RWPE2 (cell line): ENCODE measurements at regions not wholly inside any gene's neighbourhood (a gene's known extent, or its start where the extent isn't known, plus 50 kb on each side); places are given as distances from the start of the nearest gene placed in this dataset.

Experiments
- ATAC-seq: fragments of 200-7000 bp; cut with Tn5 transposase; 3 replicates; pipeline ENCODE4 v1.9.1; 2021; ENCODE audit warnings: low read depth
- DNase-seq: peaks from one replicate; pipeline ENCODE4 v3.0.0-alpha.2; 2020; ENCODE audit warnings: low spot score
- H3K27ac ChIP-seq: fragments of 450-650 bp; 2 replicates; pipeline ENCODE4 v1.5.1; 2017; ENCODE audit warnings: mild to moderate bottlenecking; ENCODE audit not compliant: poor library complexity, severe bottlenecking
- H3K27me3 ChIP-seq: fragments of 250-450 bp; sonication (Bioruptor Pico); 2 replicates; pipeline ENCODE4 v1.5.1; 2021; ENCODE audit warnings: mild to moderate bottlenecking, moderate library complexity; ENCODE audit not compliant: insufficient read depth, poor library complexity, severe bottlenecking
- H3K36me3 ChIP-seq: fragments of 250-450 bp; sonication (Bioruptor Pico); 2 replicates; pipeline ENCODE4 v1.5.1; 2020; ENCODE audit warnings: low read depth, mild to moderate bottlenecking, moderate library complexity
- H3K4me1 ChIP-seq: fragments of 250-450 bp; sonication (Bioruptor Pico); 2 replicates; pipeline ENCODE4 v1.5.1; 2021; ENCODE audit warnings: mild to moderate bottlenecking, moderate library complexity; ENCODE audit not compliant: insufficient read depth, poor library complexity, severe bottlenecking
- H3K4me3 ChIP-seq: fragments of 250-450 bp; sonication (Bioruptor Pico); 2 replicates; pipeline ENCODE4 v1.5.1; 2021; ENCODE audit warnings: mild to moderate bottlenecking, moderate library complexity; ENCODE audit not compliant: severe bottlenecking
- H3K9me3 ChIP-seq: fragments of 250-450 bp; sonication (Bioruptor Pico); 2 replicates; pipeline ENCODE4 v1.5.1; 2021; ENCODE audit warnings: mild to moderate bottlenecking, moderate library complexity; ENCODE audit not compliant: severe bottlenecking
- CTCF ChIP-seq: fragments of 450-650 bp; IDR thresholded peaks from one replicate; pipeline ENCODE4 v1.5.1; 2017; ENCODE audit warnings: mild to moderate bottlenecking, moderate library complexity; ENCODE audit not compliant: poor library complexity, severe bottlenecking

DNA sequence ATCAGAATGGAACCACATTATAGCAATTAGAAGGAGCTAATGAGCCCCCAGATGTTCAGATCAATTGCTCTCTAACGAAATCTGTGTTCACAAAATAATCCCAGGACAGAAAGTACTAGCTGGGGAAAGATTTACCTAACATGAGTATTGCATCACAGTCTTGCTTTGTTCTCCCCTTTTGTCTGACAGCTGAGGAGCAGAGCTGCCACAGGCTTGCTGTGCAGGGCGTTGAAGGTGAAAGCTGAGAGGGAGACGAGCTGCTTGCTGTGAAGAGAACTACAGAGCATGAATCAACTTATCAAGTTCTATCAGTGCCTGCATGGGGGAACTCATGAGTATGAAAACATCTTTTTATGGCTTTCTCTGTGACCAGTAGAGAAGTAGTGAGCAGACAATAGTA is 441.2 kb downstream of the CENPC start:
- H3K4me1 ChIP-seq, result no peaks in the 10 kb centered on the region
- H3K36me3 ChIP-seq, result no peaks in the 10 kb centered on the region
- H3K4me3 ChIP-seq, result no peak overlapping the region
- ATAC-seq, result no peak
- H3K27ac ChIP-seq, result no peak overlapping the region
- DNase-seq, result no peak
- H3K9me3 ChIP-seq, result no peaks in the 10 kb centered on the region
- no peak for TF ChIP-seq CTCF
- H3K27me3 ChIP-seq, result no peaks in the 10 kb centered on the region

GRCh38 chr4:67103001-67103747 is 442.1 kb downstream of the CENPC start:
- DNase-seq (no peak), ATAC-seq (no peak)
- H3K4me3 ChIP-seq, result no peak overlapping the region
- H3K9me3 ChIP-seq, result no peaks in the 10 kb centered on the region
- H3K27me3 ChIP-seq, result no peaks in the 10 kb centered on the region
- no peak overlapping the region for H3K27ac ChIP-seq
- H3K36me3 ChIP-seq, result no peaks in the 10 kb centered on the region
- TF ChIP-seq CTCF, result no peak
- H3K4me1 ChIP-seq, result no peaks in the 10 kb centered on the region

DNA sequence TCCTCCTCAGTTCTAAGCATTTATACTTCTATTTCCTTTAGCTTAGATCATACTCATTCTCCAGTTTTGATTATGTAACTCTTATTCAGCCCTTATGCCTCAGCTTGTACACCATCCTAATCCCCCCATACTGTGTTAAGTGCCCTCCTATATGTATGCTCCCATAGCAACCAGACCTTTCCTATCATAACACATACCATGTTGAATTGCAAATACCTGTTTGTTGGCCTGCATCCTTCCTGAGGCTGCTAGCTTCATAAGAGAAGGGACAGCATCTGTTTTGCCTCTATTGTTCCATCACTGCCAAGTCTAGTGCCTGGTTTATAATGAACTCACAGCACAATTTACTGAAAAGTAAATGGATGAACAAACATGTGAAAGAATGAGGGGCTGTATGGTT is 443.7 kb downstream of the CENPC start:
- DNase-seq, result no peak
- H3K27ac ChIP-seq, result no peak overlapping the region
- no peaks in the 10 kb centered on the region for H3K36me3 ChIP-seq
- H3K9me3 ChIP-seq, result no peaks in the 10 kb centered on the region
- ATAC-seq, result no peak
- H3K4me1 ChIP-seq, result no peaks in the 10 kb centered on the region
- no peak for TF ChIP-seq CTCF
- no peak overlapping the region for H3K4me3 ChIP-seq
- no peaks in the 10 kb centered on the region for H3K27me3 ChIP-seq

- Histone ChIP-seq H3K27ac (no peak overlapping the region), H3K36me3 (no peaks in the 10 kb centered on the region), H3K4me1 (no peaks in the 10 kb centered on the region), H3K9me3 (no peaks in the 10 kb centered on the region), H3K27me3 (no peaks in the 10 kb centered on the region), H3K4me3 (no peak overlapping the region)
- no peak for TF ChIP-seq CTCF
- ATAC-seq (no peak), DNase-seq (no peak)
Measured at GRCh38 chr4:67092351-67092750, 453.0 kb downstream of the CENPC start.

GRCh38 chr4:67091673-67092072 is 453.6 kb downstream of the CENPC start:
- DNase-seq (no peak), ATAC-seq (no peak)
- H3K27ac ChIP-seq, result no peak overlapping the region
- no peak for TF ChIP-seq CTCF
- no peaks in the 10 kb centered on the region for H3K36me3 ChIP-seq
- H3K27me3 ChIP-seq, result no peaks in the 10 kb centered on the region
- H3K9me3 ChIP-seq, result no peaks in the 10 kb centered on the region
- no peak overlapping the region for H3K4me3 ChIP-seq
- H3K4me1 ChIP-seq, result no peaks in the 10 kb centered on the region
